ENCODE measurements at regions not wholly inside any gene's neighbourhood (a gene's known extent, or its start where the extent isn't known, plus 50 kb on each side); places are given as distances from the start of the nearest gene placed in this dataset.

GRCh38 chr15:29622637-29623036, 199.6 kb downstream of the TJP1 start:
- H3K27me3 Mint-ChIP-seq = no peaks in the 10 kb centered on the region
- DNase-seq (no peak), ATAC-seq (no peak)

GRCh38 chr15:29621616-29622015, 200.7 kb downstream of the TJP1 start:
- no peak overlapping the region for H3K4me3 Mint-ChIP-seq
- ATAC-seq = no peak

More at GRCh38 chr15:29622637-29623036, 199.6 kb downstream of the TJP1 start:
- H3K4me1 Mint-ChIP-seq = no peaks in the 10 kb centered on the region
- no peaks in the 10 kb centered on the region for H3K36me3 Mint-ChIP-seq (ENCODE audit: low read depth)
- H3K27ac Mint-ChIP-seq = no peak overlapping the region
- no peak overlapping the region for H3K4me3 Mint-ChIP-seq
- no peaks in the 10 kb centered on the region for H3K9me3 Mint-ChIP-seq

DNA sequence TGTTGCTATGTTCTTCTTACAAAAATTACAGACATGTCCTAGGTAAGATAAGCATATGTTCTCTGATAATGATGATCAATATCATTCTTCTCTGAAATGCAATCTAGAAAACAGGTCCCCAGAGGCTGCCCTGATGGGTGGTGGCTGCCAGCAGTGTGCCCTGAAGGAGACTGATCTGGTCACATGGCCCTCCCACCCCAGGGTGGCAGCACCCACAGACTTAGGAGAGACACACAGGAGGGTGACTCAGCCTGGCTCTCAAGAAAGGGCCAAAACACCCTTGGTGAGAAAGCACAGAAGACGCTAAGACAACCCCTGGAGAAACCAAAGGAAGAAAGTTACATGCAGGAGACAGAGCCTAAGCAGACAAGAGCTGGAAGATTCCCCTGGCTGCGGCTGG, 203.7 kb downstream of the TJP1 start:
- Mint-ChIP-seq H3K9me3 (no peaks in the 10 kb centered on the region), H3K4me1 (no peaks in the 10 kb centered on the region), H3K27ac (no peak overlapping the region), H3K27me3 (peaks cover 5% of the 10 kb centered on the region), H3K36me3 (ENCODE audit: low read depth) (no peaks in the 10 kb centered on the region), H3K4me3 (no peak overlapping the region)
- ATAC-seq (no peak), DNase-seq (no peak)

More at GRCh38 chr15:29621616-29622015, 200.7 kb downstream of the TJP1 start:
- Mint-ChIP-seq H3K27me3 (peaks cover under 1% of the 10 kb centered on the region), H3K9me3 (no peaks in the 10 kb centered on the region), H3K36me3 (ENCODE audit: low read depth) (no peaks in the 10 kb centered on the region), H3K4me1 (no peaks in the 10 kb centered on the region), H3K27ac (no peak overlapping the region)
- DNase-seq = no peak

DNA sequence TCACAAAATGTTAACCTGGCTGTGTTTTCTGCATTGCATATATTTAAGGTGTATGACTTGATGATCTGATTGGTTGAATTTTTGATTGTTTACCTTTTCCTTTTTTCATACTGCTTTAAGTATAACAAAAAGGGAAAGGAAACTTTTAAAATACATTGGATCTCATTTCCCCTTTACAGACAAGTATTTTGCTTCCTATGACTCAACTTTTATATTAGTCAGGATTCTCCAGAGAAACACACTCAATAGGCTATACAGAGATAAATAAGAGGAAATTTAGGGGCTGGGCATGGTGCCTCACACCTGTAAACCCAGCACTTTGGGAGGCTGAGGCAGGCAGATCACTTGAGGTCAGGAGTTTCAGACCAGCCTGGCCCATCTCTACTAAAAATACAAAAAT, 205.8 kb downstream of the TJP1 start:
- no peak overlapping the region for H3K4me3 Mint-ChIP-seq
- no peaks in the 10 kb centered on the region for H3K36me3 Mint-ChIP-seq (ENCODE audit: low read depth)
- ATAC-seq (no peak), DNase-seq (no peak)
- H3K4me1 Mint-ChIP-seq = no peaks in the 10 kb centered on the region
- no peaks in the 10 kb centered on the region for H3K9me3 Mint-ChIP-seq
- H3K27ac Mint-ChIP-seq = no peak overlapping the region
- H3K27me3 Mint-ChIP-seq = peaks cover 6% of the 10 kb centered on the region

DNA sequence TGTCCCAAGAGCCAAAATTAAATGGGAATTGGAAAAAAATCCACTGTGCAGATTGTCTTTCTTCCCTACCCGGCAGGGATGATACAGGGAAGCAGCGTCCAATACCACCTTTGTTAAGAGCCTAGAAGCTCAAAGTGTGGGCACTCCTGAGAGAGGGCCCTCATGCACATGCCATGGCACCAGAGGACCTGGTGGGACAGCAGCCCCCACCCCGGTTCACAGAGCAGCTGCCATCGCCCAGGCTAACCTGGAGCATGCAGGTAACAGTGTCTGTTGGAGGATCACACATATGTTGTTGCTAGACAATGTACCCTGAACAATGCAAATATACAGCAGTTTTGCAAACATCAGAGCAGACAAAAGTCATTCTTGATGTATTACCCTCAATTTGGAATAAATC, 206.5 kb downstream of the TJP1 start:
- Mint-ChIP-seq H3K9me3 (no peaks in the 10 kb centered on the region), H3K4me3 (no peak overlapping the region), H3K27ac (no peak overlapping the region), H3K27me3 (peaks cover 8% of the 10 kb centered on the region), H3K4me1 (no peaks in the 10 kb centered on the region), H3K36me3 (ENCODE audit: low read depth) (no peaks in the 10 kb centered on the region)
- ATAC-seq (no peak), DNase-seq (no peak)

DNA sequence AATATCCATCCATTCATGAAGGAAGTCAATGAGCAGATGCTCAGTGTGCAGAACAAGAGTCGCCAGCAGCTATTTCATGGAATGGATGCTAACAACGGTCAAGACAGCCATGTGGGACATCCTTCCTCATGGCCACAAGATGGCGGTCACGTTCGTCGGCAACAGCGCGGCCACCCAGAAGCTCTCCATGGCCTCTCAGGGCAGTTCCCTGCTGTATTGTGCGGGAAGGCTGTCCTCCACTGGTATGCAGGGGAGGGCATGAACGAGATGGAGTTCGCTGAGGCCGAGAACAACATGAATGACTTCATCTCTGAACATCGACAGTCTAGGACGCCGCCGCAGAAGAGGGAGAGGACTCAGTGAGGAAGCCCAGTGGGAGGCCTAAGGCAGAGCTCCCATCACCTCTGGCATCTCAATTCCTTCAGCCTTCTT, 208.3 kb downstream of the TJP1 start:
- ATAC-seq (no peak), DNase-seq (no peak)
- Mint-ChIP-seq H3K9me3 (no peaks in the 10 kb centered on the region), H3K36me3 (ENCODE audit: low read depth) (no peaks in the 10 kb centered on the region), H3K4me3 (no peak overlapping the region), H3K27ac (no peak overlapping the region), H3K27me3 (peaks cover 8% of the 10 kb centered on the region), H3K4me1 (no peaks in the 10 kb centered on the region)

- ATAC-seq (no peak), DNase-seq (no peak)
- Mint-ChIP-seq H3K27me3 (peaks cover 8% of the 10 kb centered on the region), H3K36me3 (ENCODE audit: low read depth) (no peaks in the 10 kb centered on the region), H3K9me3 (no peaks in the 10 kb centered on the region), H3K4me3 (no peak overlapping the region), H3K4me1 (no peaks in the 10 kb centered on the region), H3K27ac (no peak overlapping the region)
These were observed 209.6 kb downstream of the TJP1 start for GRCh38 chr15:29612701-29613100.

- Mint-ChIP-seq H3K4me3 (no peak overlapping the region), H3K9me3 (no peaks in the 10 kb centered on the region), H3K4me1 (no peaks in the 10 kb centered on the region), H3K27me3 (peaks cover 8% of the 10 kb centered on the region), H3K27ac (no peak overlapping the region), H3K36me3 (ENCODE audit: low read depth) (no peaks in the 10 kb centered on the region)
- ATAC-seq (no peak), DNase-seq (no peak)
These were observed 210.2 kb downstream of the TJP1 start for GRCh38 chr15:29612096-29612495.

GRCh38 chr15:29611057-29611456, 211.2 kb downstream of the TJP1 start:
- Mint-ChIP-seq H3K4me1 (no peaks in the 10 kb centered on the region), H3K9me3 (no peaks in the 10 kb centered on the region), H3K4me3 (no peak overlapping the region), H3K27ac (no peak overlapping the region), H3K27me3 (peaks cover 6% of the 10 kb centered on the region), H3K36me3 (ENCODE audit: low read depth) (no peaks in the 10 kb centered on the region)
- no peak for DNase-seq
- ATAC-seq = no peak

- DNase-seq (no peak), ATAC-seq (no peak)
- Mint-ChIP-seq H3K27me3 (peaks cover 2% of the 10 kb centered on the region), H3K4me3 (no peak overlapping the region), H3K27ac (no peak overlapping the region), H3K36me3 (ENCODE audit: low read depth) (no peaks in the 10 kb centered on the region), H3K4me1 (no peaks in the 10 kb centered on the region), H3K9me3 (peaks cover 2% of the 10 kb centered on the region)
These were observed 220.5 kb downstream of the TJP1 start for GRCh38 chr15:29601811-29602210.

- ATAC-seq = no peak
- Mint-ChIP-seq H3K4me1 (no peaks in the 10 kb centered on the region), H3K27ac (no peak overlapping the region), H3K4me3 (no peak overlapping the region), H3K9me3 (peaks cover 3% of the 10 kb centered on the region), H3K27me3 (peaks cover 4% of the 10 kb centered on the region), H3K36me3 (ENCODE audit: low read depth) (no peaks in the 10 kb centered on the region)
- DNase-seq = no peak
These were observed 222.0 kb downstream of the TJP1 start for GRCh38 chr15:29600262-29600661.

GRCh38 chr15:29596266-29596665, 226.0 kb downstream of the TJP1 start:
- DNase-seq = no peak
- Mint-ChIP-seq H3K9me3 (peaks cover 3% of the 10 kb centered on the region), H3K4me1 (no peaks in the 10 kb centered on the region), H3K27ac (no peak overlapping the region), H3K36me3 (ENCODE audit: low read depth) (no peaks in the 10 kb centered on the region), H3K4me3 (no peak overlapping the region), H3K27me3 (peaks cover 5% of the 10 kb centered on the region)
- no peak for ATAC-seq

DNA sequence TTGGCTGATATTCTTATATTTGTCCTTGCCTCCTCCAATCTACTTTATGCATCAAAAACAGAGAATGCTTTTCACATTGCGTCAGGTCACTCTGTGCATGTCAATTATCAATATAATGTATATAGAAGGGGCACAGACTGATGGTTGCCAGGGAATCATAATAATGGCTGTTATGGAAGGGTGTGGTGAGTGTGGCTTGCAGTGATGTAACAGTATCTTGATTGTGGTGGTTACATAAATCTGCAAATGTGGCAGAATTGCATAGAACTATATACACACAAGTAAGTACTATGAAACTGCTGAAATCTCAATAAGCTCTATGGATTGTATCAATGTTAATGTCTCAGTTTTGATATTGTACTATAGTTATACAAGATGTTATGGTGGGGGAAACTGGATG, 228.6 kb downstream of the TJP1 start:
- Mint-ChIP-seq H3K36me3 (ENCODE audit: low read depth) (no peaks in the 10 kb centered on the region), H3K4me1 (no peaks in the 10 kb centered on the region), H3K27me3 (peaks cover 5% of the 10 kb centered on the region), H3K27ac (no peak overlapping the region), H3K4me3 (no peak overlapping the region), H3K9me3 (peaks cover 3% of the 10 kb centered on the region)
- ATAC-seq (no peak), DNase-seq (no peak)

GRCh38 chr15:29593111-29593510, 229.2 kb downstream of the TJP1 start:
- no peak overlapping the region for H3K4me3 Mint-ChIP-seq
- no peak overlapping the region for H3K27ac Mint-ChIP-seq
- no peak for ATAC-seq
- no peaks in the 10 kb centered on the region for H3K4me1 Mint-ChIP-seq
- no peak for DNase-seq
- H3K9me3 Mint-ChIP-seq = peaks cover 3% of the 10 kb centered on the region
- H3K27me3 Mint-ChIP-seq = peaks cover 5% of the 10 kb centered on the region
- H3K36me3 Mint-ChIP-seq (ENCODE audit: low read depth) = no peaks in the 10 kb centered on the region

GRCh38 chr15:29590701-29591100, 231.6 kb downstream of the TJP1 start:
- H3K27ac Mint-ChIP-seq = no peak overlapping the region
- ATAC-seq (no peak), DNase-seq (no peak)
- H3K36me3 Mint-ChIP-seq (ENCODE audit: low read depth) = no peaks in the 10 kb centered on the region
- H3K4me1 Mint-ChIP-seq = no peaks in the 10 kb centered on the region
- H3K4me3 Mint-ChIP-seq = no peak overlapping the region
- H3K27me3 Mint-ChIP-seq = peaks cover 2% of the 10 kb centered on the region
- H3K9me3 Mint-ChIP-seq = no peaks in the 10 kb centered on the region

- Mint-ChIP-seq H3K9me3 (no peaks in the 10 kb centered on the region), H3K36me3 (ENCODE audit: low read depth) (no peaks in the 10 kb centered on the region), H3K27ac (no peak overlapping the region), H3K27me3 (peaks cover 3% of the 10 kb centered on the region), H3K4me3 (no peak overlapping the region), H3K4me1 (no peaks in the 10 kb centered on the region)
- ATAC-seq (no peak), DNase-seq (no peak)
These were observed 232.3 kb downstream of the TJP1 start for GRCh38 chr15:29589975-29590374.

Data from activated naive CD8-positive, alpha-beta T cell treated with anti-CD3 and anti-CD28 coated beads, Interleukin-2, amount 50 U/mL, for 24 hours (primary cell).